ENCODE measurements at regions not wholly inside any gene's neighbourhood (a gene's known extent, or its start where the extent isn't known, plus 50 kb on each side); places are given as distances from the start of the nearest gene placed in this dataset.

DNA sequence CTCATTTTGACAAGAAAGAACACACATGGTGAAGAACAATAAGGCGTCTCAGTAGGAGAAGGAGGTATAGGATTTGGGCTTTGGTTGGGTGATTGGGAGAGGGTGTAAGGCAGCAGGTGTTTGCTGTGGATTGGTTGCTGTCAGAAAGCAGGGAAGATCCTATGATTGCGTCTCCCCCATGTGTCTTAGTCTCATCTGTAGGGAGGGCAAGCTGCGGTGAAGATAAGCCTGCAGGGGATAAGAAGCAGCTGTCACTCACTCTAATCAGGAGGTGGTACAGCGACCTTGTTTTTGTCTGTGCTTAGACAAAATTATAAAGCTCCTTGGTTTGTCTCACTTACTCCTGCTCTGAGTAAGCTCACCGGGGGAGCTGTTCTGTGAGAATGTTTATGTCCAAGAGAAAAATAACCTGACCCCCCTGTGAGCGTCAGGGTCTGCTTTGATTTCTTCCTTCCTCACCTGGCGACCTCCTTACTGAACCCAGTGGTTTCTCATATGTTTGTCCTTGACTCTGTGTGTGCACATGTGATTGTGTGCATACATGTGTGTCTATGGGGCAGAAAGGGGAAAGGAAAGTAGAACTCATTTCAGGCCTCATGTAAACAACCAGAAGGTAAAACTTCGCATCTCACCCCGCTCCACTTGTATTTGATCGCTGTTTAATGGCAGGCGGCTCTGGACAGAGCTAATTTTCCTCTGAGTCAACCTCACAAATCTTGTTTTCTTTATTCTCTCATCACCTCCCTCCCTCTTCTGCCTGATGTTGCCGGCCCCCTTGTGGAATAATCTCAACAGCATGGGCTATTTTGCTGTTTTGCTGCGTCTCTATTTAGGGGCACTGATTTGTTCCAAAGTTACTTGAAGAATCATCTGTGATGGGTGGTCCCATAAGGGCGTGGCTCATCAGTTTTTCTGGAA is 105.6 kb downstream of the TENT4A start:
- CTCF ChIA-PET = interaction anchor here (0.6 to 3.4 kb wide), 28 partner anchors 16 to 1050 kb away, joined by 3 to 44 read pairs (median 6); partner anchors contain the start of genes CFAP90, FASTKD3 and MTRR
- POLR2A ChIA-PET = interaction anchor here (1.1 kb wide), 1 partner anchor 328 kb away, joined by 3 read pairs; no protein-coding TSS in a partner anchor

DNA sequence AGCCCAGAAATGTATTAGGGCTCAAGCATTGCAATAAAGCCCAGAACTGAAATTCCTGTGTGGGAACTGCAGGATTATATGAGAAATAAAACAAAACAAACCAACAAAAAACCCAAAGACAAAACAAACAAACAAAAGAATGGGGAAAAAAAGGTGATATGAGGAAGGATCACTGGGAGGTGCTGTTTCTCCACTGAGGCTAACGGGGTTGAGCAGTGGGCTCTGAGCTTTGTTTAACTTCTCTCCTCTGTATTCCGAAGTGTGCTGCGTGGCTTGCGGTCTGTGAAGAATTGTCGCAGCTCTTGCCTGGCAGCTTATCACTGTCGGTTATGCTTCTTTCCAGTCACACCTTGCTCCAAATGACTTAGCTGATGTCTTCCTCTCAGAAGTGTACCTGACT is 106.3 kb downstream of the TENT4A start:
- Mint-ChIP-seq H3K36me3 (no peaks in the 10 kb centered on the region), H3K4me1 (peaks cover 21% of the 10 kb centered on the region), H3K27ac (no peak overlapping the region), H3K9me3 (no peaks in the 10 kb centered on the region), H3K4me3 (no peak overlapping the region), H3K27me3 (ENCODE audit: low read depth) (no peaks in the 10 kb centered on the region; the same call in 1 of the 2 replicates)
- CTCF ChIA-PET = interaction anchor here (0.6 to 3.4 kb wide), 36 partner anchors 9 to 1049 kb away, joined by 3 to 44 read pairs (median 5); partner anchors contain the start of genes CFAP90, FASTKD3 and MTRR
- ATAC-seq (peak; percentile 66), DNase-seq (ENCODE audit: low spot score) (peak; percentile 23)
- POLR2A ChIA-PET = interaction anchor here (1.1 kb wide), 1 partner anchor 328 kb away, joined by 3 read pairs; no protein-coding TSS in a partner anchor
- no peak for TF ChIP-seq ZNF423 (CRISPR knock-in tag; IDR thresholded peaks at IDR 0.05)
- no peak for TF ChIP-seq JUN (CRISPR knock-in tag; IDR thresholded peaks at IDR 0.05)
- TF ChIP-seq OVOL2 (CRISPR knock-in tag; IDR thresholded peaks at IDR 0.05; ENCODE audit: borderline replicate concordance) = no peak
- no peak for TF ChIP-seq SOX15 (CRISPR knock-in tag; IDR thresholded peaks at IDR 0.05)
- TF ChIP-seq PREB (CRISPR knock-in tag; IDR thresholded peaks at IDR 0.05; ENCODE audit: borderline replicate concordance) = no peak
- TF ChIP-seq, protein P1, sequence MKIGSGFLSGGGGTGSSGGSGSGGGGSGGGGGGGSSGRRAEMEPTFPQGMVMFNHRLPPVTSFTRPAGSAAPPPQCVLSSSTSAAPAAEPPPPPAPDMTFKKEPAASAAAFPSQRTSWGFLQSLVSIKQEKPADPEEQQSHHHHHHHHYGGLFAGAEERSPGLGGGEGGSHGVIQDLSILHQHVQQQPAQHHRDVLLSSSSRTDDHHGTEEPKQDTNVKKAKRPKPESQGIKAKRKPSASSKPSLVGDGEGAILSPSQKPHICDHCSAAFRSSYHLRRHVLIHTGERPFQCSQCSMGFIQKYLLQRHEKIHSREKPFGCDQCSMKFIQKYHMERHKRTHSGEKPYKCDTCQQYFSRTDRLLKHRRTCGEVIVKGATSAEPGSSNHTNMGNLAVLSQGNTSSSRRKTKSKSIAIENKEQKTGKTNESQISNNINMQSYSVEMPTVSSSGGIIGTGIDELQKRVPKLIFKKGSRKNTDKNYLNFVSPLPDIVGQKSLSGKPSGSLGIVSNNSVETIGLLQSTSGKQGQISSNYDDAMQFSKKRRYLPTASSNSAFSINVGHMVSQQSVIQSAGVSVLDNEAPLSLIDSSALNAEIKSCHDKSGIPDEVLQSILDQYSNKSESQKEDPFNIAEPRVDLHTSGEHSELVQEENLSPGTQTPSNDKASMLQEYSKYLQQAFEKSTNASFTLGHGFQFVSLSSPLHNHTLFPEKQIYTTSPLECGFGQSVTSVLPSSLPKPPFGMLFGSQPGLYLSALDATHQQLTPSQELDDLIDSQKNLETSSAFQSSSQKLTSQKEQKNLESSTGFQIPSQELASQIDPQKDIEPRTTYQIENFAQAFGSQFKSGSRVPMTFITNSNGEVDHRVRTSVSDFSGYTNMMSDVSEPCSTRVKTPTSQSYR (CRISPR knock-in tag; IDR thresholded peaks at IDR 0.05) = no peak
- no peak for TF ChIP-seq CTCF (IDR thresholded peaks at IDR 0.05)
- TF ChIP-seq ESRRA (CRISPR knock-in tag; IDR thresholded peaks at IDR 0.05; ENCODE audit: borderline replicate concordance) = no peak

More for the DNA sequence above, 105.6 kb downstream of the TENT4A start:
- no peak for ATAC-seq
- peaks cover 19% of the 10 kb centered on the region for H3K4me1 Mint-ChIP-seq
- no peak for DNase-seq (ENCODE audit: low spot score)
- no peak for TF ChIP-seq STAT6 (CRISPR knock-in tag; conservative IDR thresholded peaks at IDR 0.05; ENCODE audit: low read depth)
- no peak for TF ChIP-seq RELA (CRISPR knock-in tag; IDR thresholded peaks at IDR 0.05; ENCODE audit: borderline replicate concordance)
- TF ChIP-seq NFE2L1 (CRISPR knock-in tag; IDR thresholded peaks at IDR 0.05) = no peak
- TF ChIP-seq, protein P2, sequence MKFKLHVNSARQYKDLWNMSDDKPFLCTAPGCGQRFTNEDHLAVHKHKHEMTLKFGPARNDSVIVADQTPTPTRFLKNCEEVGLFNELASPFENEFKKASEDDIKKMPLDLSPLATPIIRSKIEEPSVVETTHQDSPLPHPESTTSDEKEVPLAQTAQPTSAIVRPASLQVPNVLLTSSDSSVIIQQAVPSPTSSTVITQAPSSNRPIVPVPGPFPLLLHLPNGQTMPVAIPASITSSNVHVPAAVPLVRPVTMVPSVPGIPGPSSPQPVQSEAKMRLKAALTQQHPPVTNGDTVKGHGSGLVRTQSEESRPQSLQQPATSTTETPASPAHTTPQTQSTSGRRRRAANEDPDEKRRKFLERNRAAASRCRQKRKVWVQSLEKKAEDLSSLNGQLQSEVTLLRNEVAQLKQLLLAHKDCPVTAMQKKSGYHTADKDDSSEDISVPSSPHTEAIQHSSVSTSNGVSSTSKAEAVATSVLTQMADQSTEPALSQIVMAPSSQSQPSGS (CRISPR knock-in tag; IDR thresholded peaks at IDR 0.05; ENCODE audit: borderline replicate concordance, low read depth) = no peak
- no peak for TF ChIP-seq ATF6 (CRISPR knock-in tag; IDR thresholded peaks at IDR 0.05)
- no peak for TF ChIP-seq NR3C1 (CRISPR knock-in tag; conservative IDR thresholded peaks at IDR 0.05; ENCODE audit: low read depth)
- TF ChIP-seq ZNF219 (CRISPR knock-in tag; IDR thresholded peaks at IDR 0.05; ENCODE audit: borderline replicate concordance) = no peak
- H3K36me3 Mint-ChIP-seq = no peaks in the 10 kb centered on the region
- H3K4me3 Mint-ChIP-seq = no peak overlapping the region
- no peaks in the 10 kb centered on the region for H3K9me3 Mint-ChIP-seq
- no peaks in the 10 kb centered on the region; the same call in 1 of the 2 replicates for H3K27me3 Mint-ChIP-seq (ENCODE audit: low read depth)
- no peak overlapping the region for H3K27ac Mint-ChIP-seq
